CD4-positive, alpha-beta T cell (primary cell): ENCODE measurements at regions not wholly inside any gene's neighbourhood (a gene's known extent, or its start where the extent isn't known, plus 50 kb on each side); places are given as distances from the start of the nearest gene placed in this dataset.

Experiments used
- ATAC-seq: fragments of 200-7000 bp; cut with Tn5 transposase; one replicate; pipeline ENCODE4 v1.10.0; 2022; ENCODE audit warnings: mild to moderate bottlenecking; ENCODE audit not compliant: poor library complexity
- CTCF ChIA-PET: fragments of 350-600 bp; sonication (Branson Sonifier 250); formaldehyde crosslinking; loops from one replicate; lab custom pipeline; 2021; ENCODE audit warnings: antibody characterized with exemption, inconsistent platforms; lab: Charles Lee
- POLR2A ChIA-PET: fragments of 350-600 bp; sonication (Branson Sonifier 250); formaldehyde crosslinking; loops from one replicate; lab custom pipeline; 2021; ENCODE audit warnings: antibody characterized with exemption, inconsistent platforms; lab: Charles Lee
- DNase-seq, 14 experiments: peaks; one replicate each; pipeline ENCODE4 v3.0.0-alpha.2; 2013 to 2020; ENCODE audit warnings: mixed read lengths in 2 of 14
- H3K27ac ChIP-seq, 2 donors: one replicate each; pipeline versions ENCODE4 v1.5.1 to v1.7.0; 2013; ENCODE audit warnings: low read length in 2 of 2, low read depth in 1 of 2, mild to moderate bottlenecking in 1 of 2
- H3K27me3 ChIP-seq, 2 experiments: 1 replicate in 1 of 2; 2 replicates in 1 of 2; pipeline versions ENCODE4 v1.6.1 to v1.7.0; 2013; ENCODE audit warnings: low read length in 2 of 2, control low read depth in 1 of 2, mild to moderate bottlenecking in 1 of 2, moderate library complexity in 1 of 2; ENCODE audit not compliant: insufficient read depth in 2 of 2, control insufficient read depth in 1 of 2
- H3K36me3 ChIP-seq: one replicate; pipeline ENCODE4 v1.6.1; 2013; ENCODE audit warnings: low read length, control low read depth; ENCODE audit not compliant: insufficient read depth
- H3K4me1 ChIP-seq: one replicate; pipeline ENCODE4 v1.6.1; 2013; ENCODE audit warnings: low read length, control low read depth; ENCODE audit not compliant: insufficient read depth
- H3K4me3 ChIP-seq: one replicate; pipeline ENCODE4 v1.5.1; 2013; ENCODE audit warnings: mild to moderate bottlenecking, low read length, moderate library complexity
- H3K9me3 ChIP-seq, 2 experiments: 1 replicate in 1 of 2; 2 replicates in 1 of 2; pipeline versions ENCODE4 v1.6.1 to v1.7.0; 2013; ENCODE audit warnings: low read length in 2 of 2, mild to moderate bottlenecking in 2 of 2, control low read depth in 1 of 2, moderate library complexity in 1 of 2; ENCODE audit not compliant: control insufficient read depth in 1 of 2, insufficient read depth in 1 of 2
- H3K27ac Mint-ChIP-seq: one replicate; pipeline ENCODE4 v1.8.0; 2020; ENCODE audit warnings: mixed read lengths
- H3K27me3 Mint-ChIP-seq: one replicate; pipeline ENCODE4 v1.8.0; 2021; ENCODE audit warnings: mixed read lengths
- H3K36me3 Mint-ChIP-seq: one replicate; pipeline ENCODE4 v1.8.0; 2021; ENCODE audit warnings: low read depth, mixed read lengths
- H3K4me1 Mint-ChIP-seq: one replicate; pipeline ENCODE4 v1.8.0; 2021; ENCODE audit warnings: low read depth, mixed read lengths
- H3K4me3 Mint-ChIP-seq: one replicate; pipeline ENCODE4 v1.8.0; 2020; ENCODE audit warnings: mild to moderate bottlenecking, mixed read lengths
- H3K9me3 Mint-ChIP-seq: one replicate; pipeline ENCODE4 v1.8.0; 2020; ENCODE audit warnings: mixed read lengths
- intact Hi-C, 2 experiments: fragments of 100-400 bp; cut with DNase I in 1 of 2; cut with micrococcal nuclease in 1 of 2; formaldehyde crosslinking; loops; one replicate each; pipeline versions ENCODE4 v1.15.1 to v1.9.0; 2023 to 2025; cut with DNase I, micrococcal nuclease
- TF ChIP-seq, protein P1 (sequence below): fragments of 200-600 bp; IDR thresholded peaks from one replicate; pipeline ENCODE4 v1.8.0; 2022; ENCODE audit warnings: antibody characterized with exemption, mild to moderate bottlenecking

DNA sequence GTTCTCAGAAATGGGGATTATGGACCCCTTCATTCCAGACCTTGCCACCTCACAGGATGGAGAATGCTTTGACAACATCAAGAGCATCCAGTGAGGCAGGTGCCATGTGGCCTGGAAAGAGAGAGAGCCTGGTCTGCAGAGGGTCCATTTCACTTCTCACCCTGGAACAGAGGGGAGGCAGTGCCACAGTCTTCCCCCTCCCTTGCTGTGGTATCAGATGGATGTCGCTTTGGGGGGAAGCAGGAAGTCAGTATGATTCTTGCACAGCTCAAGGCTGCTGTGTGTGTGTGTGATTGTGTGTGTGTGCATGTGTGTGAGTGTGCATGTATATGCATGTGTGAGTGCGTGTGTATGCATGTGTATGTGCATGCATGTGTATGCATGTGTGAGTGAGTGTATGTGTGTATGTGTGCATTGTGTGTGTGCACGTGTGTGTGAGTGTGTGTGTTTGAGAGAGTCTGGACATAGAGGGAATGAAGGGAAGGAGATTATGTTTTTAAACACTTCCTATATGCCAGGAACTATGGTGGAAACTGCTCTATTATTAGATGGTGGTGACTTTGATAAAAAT is 328.6 kb upstream of the CLNK start:
- no peak overlapping the region for H3K4me3 ChIP-seq
- H3K27ac ChIP-seq = no peak overlapping the region
- DNase-seq (no peak), ATAC-seq (no peak)
- no peaks in the 10 kb centered on the region for H3K4me1 ChIP-seq
- Mint-ChIP-seq H3K27ac (no peak overlapping the region), H3K4me3 (no peak overlapping the region), H3K27me3 (no peaks in the 10 kb centered on the region), H3K4me1 (no peaks in the 10 kb centered on the region), H3K9me3 (no peaks in the 10 kb centered on the region), H3K36me3 (no peaks in the 10 kb centered on the region)
- CTCF ChIA-PET = no interaction called here
- no peaks in the 10 kb centered on the region for H3K36me3 ChIP-seq
- TF ChIP-seq, protein P1, sequence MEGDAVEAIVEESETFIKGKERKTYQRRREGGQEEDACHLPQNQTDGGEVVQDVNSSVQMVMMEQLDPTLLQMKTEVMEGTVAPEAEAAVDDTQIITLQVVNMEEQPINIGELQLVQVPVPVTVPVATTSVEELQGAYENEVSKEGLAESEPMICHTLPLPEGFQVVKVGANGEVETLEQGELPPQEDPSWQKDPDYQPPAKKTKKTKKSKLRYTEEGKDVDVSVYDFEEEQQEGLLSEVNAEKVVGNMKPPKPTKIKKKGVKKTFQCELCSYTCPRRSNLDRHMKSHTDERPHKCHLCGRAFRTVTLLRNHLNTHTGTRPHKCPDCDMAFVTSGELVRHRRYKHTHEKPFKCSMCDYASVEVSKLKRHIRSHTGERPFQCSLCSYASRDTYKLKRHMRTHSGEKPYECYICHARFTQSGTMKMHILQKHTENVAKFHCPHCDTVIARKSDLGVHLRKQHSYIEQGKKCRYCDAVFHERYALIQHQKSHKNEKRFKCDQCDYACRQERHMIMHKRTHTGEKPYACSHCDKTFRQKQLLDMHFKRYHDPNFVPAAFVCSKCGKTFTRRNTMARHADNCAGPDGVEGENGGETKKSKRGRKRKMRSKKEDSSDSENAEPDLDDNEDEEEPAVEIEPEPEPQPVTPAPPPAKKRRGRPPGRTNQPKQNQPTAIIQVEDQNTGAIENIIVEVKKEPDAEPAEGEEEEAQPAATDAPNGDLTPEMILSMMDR = no peak
- POLR2A ChIA-PET = no interaction called here
- H3K9me3 ChIP-seq = peaks cover 0 to 3% of the 10 kb centered on the region in 2 experiments
- intact Hi-C loops = no loop called here
- H3K27me3 ChIP-seq = no peaks in the 10 kb centered on the region

GRCh38 chr4:11011249-11011648 is 326.7 kb upstream of the CLNK start:
- ChIA-PET CTCF (no interaction called here), POLR2A (no interaction called here)
- H3K4me3 Mint-ChIP-seq = no peak overlapping the region
- H3K27ac ChIP-seq = no peak overlapping the region
- ATAC-seq = no peak
- no peaks in the 10 kb centered on the region for H3K36me3 ChIP-seq
- no peak for DNase-seq
- H3K4me1 Mint-ChIP-seq = no peaks in the 10 kb centered on the region
- intact Hi-C loops = no loop called here
- no peaks in the 10 kb centered on the region for H3K27me3 ChIP-seq
- no peak overlapping the region for H3K27ac Mint-ChIP-seq
- H3K9me3 Mint-ChIP-seq = no peaks in the 10 kb centered on the region
- H3K9me3 ChIP-seq = peaks cover 0 to 6% of the 10 kb centered on the region in 2 experiments
- no peaks in the 10 kb centered on the region for H3K4me1 ChIP-seq
- H3K27me3 Mint-ChIP-seq = no peaks in the 10 kb centered on the region
- TF ChIP-seq, protein P1 = no peak
- no peaks in the 10 kb centered on the region for H3K36me3 Mint-ChIP-seq
- no peak overlapping the region for H3K4me3 ChIP-seq

DNA sequence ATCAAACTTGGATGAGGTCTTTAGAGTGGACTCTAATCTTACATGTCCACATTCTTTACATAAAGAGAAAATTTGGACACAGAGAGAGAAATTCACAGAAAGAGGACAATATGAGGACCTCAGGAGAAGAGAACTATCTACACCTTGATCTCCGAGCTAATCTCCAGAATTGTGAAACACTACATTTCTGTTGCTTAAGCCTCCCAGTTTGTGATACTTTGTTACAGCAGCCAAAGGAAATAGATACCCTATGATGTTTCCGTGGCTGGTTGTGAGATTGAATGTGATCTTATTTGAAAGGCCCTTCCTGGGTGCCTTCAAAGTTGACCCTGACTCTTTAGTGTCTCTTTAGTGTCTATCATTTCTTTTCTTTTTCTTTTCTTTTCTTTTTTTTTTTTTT is 326.1 kb upstream of the CLNK start:
- CTCF ChIA-PET = no interaction called here
- TF ChIP-seq, protein P1 = no peak

More for the DNA sequence above, 326.1 kb upstream of the CLNK start:
- no peak overlapping the region for H3K27ac ChIP-seq
- Mint-ChIP-seq H3K27me3 (no peaks in the 10 kb centered on the region), H3K4me1 (no peaks in the 10 kb centered on the region), H3K9me3 (no peaks in the 10 kb centered on the region), H3K27ac (no peak overlapping the region), H3K36me3 (no peaks in the 10 kb centered on the region), H3K4me3 (no peak overlapping the region)
- H3K9me3 ChIP-seq = peaks cover 0 to 6% of the 10 kb centered on the region in 2 experiments
- no peaks in the 10 kb centered on the region for H3K4me1 ChIP-seq
- no peaks in the 10 kb centered on the region for H3K27me3 ChIP-seq
- intact Hi-C loops = no loop called here
- DNase-seq (no peak), ATAC-seq (no peak)
- H3K4me3 ChIP-seq = no peak overlapping the region
- POLR2A ChIA-PET = no interaction called here
- H3K36me3 ChIP-seq = no peaks in the 10 kb centered on the region
